B cell (primary cell): ENCODE measurements at regions not wholly inside any gene's neighbourhood (a gene's known extent, or its start where the extent isn't known, plus 50 kb on each side); places are given as distances from the start of the nearest gene placed in this dataset.

Experiments
- ATAC-seq: fragments of 200-7000 bp; cut with Tn5 transposase; one replicate; pipeline ENCODE4 v1.10.0; 2021; ENCODE audit warnings: low read depth, mild to moderate bottlenecking, moderate number of reproducible peaks, moderate library complexity
- CTCF ChIA-PET: fragments of 350-600 bp; sonication (Branson Sonifier 250); formaldehyde crosslinking; loops from one replicate; lab custom pipeline; 2021; ENCODE audit warnings: antibody characterized with exemption, inconsistent platforms; lab: Charles Lee
- POLR2A ChIA-PET: fragments of 350-600 bp; sonication (Branson Sonifier 250); formaldehyde crosslinking; loops from one replicate; lab custom pipeline; 2021; ENCODE audit warnings: antibody characterized with exemption; lab: Charles Lee
- DNase-seq: peaks from one replicate; pipeline ENCODE4 v3.0.0; 2013
- H2AFZ ChIP-seq: 2 replicates; pipeline ENCODE4 v1.6.1; 2012; ENCODE audit warnings: mild to moderate bottlenecking, low read depth, low read length; ENCODE audit not compliant: insufficient read depth, poor library complexity, severe bottlenecking
- H3K27ac ChIP-seq, 2 donors: 1 replicate in 1 of 2; 2 replicates in 1 of 2; pipeline ENCODE4 v1.5.1; 2012 to 2013; ENCODE audit warnings: low read length in 2 of 2, mild to moderate bottlenecking in 2 of 2, moderate library complexity in 1 of 2
- H3K27me3 ChIP-seq, 4 experiments: fragments of 200-600 bp in 1 of 4; sonication (generic) in 1 of 4; replicated peaks in 1 of 4; 1 replicate in 2 of 4; 2 replicates in 2 of 4; pipeline versions ENCODE4 v1.6.1 to v1.7.0; 2013 to 2016; ENCODE audit warnings: low read length in 3 of 4, mild to moderate bottlenecking in 2 of 4, mixed read lengths in 1 of 4, moderate library complexity in 1 of 4; ENCODE audit not compliant: insufficient read depth in 4 of 4, control insufficient read depth in 3 of 4; ENCODE audit errors: control extremely low read depth in 1 of 4
- H3K36me3 ChIP-seq, 2 experiments: replicated peaks in 1 of 2; 1 replicate in 1 of 2; 2 replicates in 1 of 2; pipeline versions ENCODE4 v1.6.1 to v1.7.1; 2013; ENCODE audit warnings: low read length in 1 of 2; ENCODE audit not compliant: insufficient read depth in 2 of 2, control insufficient read depth in 1 of 2; ENCODE audit errors: control extremely low read depth in 1 of 2, extremely low read depth in 1 of 2
- H3K4me1 ChIP-seq, 2 donors: fragments of 200-600 bp in 1 of 2; sonication (generic) in 1 of 2; 1 replicate in 1 of 2; 2 replicates in 1 of 2; pipeline versions ENCODE4 v1.5.1 to v1.6.1; 2013 to 2017; ENCODE audit warnings: low read length in 2 of 2; ENCODE audit not compliant: control insufficient read depth in 2 of 2, insufficient read depth in 2 of 2
- H3K4me2 ChIP-seq: replicated peaks from 2 replicates; pipeline ENCODE3; 2012; ENCODE audit warnings: mild to moderate bottlenecking, low read depth, low read length; ENCODE audit not compliant: poor library complexity, severe bottlenecking
- H3K4me3 ChIP-seq, 5 experiments: fragments of 200-600 bp in 1 of 5; sonication (generic) in 1 of 5; 1 replicate in 3 of 5; 2 replicates in 2 of 5; pipeline versions ENCODE4 v1.5.1 to v1.7.0; 2011 to 2016; ENCODE audit warnings: low read length in 4 of 5, mild to moderate bottlenecking in 4 of 5, low read depth in 2 of 5, control low read depth in 1 of 5, moderate library complexity in 1 of 5; ENCODE audit not compliant: insufficient read depth in 1 of 5; ENCODE audit errors: control extremely low read depth in 1 of 5, extremely low read depth in 1 of 5
- H3K79me2 ChIP-seq: fragments of 200-600 bp; sonication (generic); one replicate; pipeline ENCODE4 v1.6.0; 2016; ENCODE audit warnings: low read length; ENCODE audit not compliant: control insufficient read depth, insufficient read depth
- H3K9ac ChIP-seq: fragments of 200-600 bp; sonication (generic); 2 replicates; pipeline ENCODE4 v1.6.1; 2017; ENCODE audit warnings: mild to moderate bottlenecking, low read length, moderate library complexity
- H3K9me3 ChIP-seq, 3 donors: one replicate each; pipeline versions ENCODE4 v1.6.1 to v1.7.1; 2013; ENCODE audit warnings: low read length in 2 of 3; ENCODE audit not compliant: control insufficient read depth in 2 of 3, insufficient read depth in 1 of 3; ENCODE audit errors: control extremely low read depth in 1 of 3
- H4K20me1 ChIP-seq: 2 replicates; pipeline ENCODE4 v1.6.0; 2012; ENCODE audit warnings: mild to moderate bottlenecking, low read length; ENCODE audit not compliant: insufficient read depth, control insufficient read depth, poor library complexity, severe bottlenecking
- H3K27ac Mint-ChIP-seq: one replicate; pipeline ENCODE4 v1.8.0; 2021; ENCODE audit warnings: mixed read lengths
- H3K27me3 Mint-ChIP-seq: one replicate; pipeline ENCODE4 v1.8.0; 2021; ENCODE audit warnings: mixed read lengths
- H3K4me1 Mint-ChIP-seq: one replicate; pipeline ENCODE4 v1.8.0; 2021; ENCODE audit warnings: mixed read lengths
- H3K4me3 Mint-ChIP-seq: one replicate; pipeline ENCODE4 v1.8.0; 2021; ENCODE audit warnings: mixed read lengths
- H3K9me3 Mint-ChIP-seq: one replicate; pipeline ENCODE4 v1.8.0; 2022; ENCODE audit warnings: mixed read lengths; ENCODE audit not compliant: insufficient read depth
- CTCF ChIP-seq: fragments of 200-600 bp; IDR thresholded peaks from one replicate; pipeline ENCODE4 v1.8.0; 2022; ENCODE audit warnings: antibody characterized with exemption, mild to moderate bottlenecking
- EZH2 ChIP-seq: IDR thresholded peaks from 2 replicates; pipeline ENCODE4 v1.6.1; 2012; ENCODE audit warnings: borderline replicate concordance, low read depth, mild to moderate bottlenecking, moderate library complexity, low read length; ENCODE audit not compliant: insufficient read depth, poor library complexity, severe bottlenecking
- WGBS: methylation state at CpG from one replicate; pipeline ENCODE4 v1.1.5; 2013; ENCODE audit warnings: missing lambda C conversion rate; ENCODE audit not compliant: insufficient coverage; 5-methylcytosine and 5-hydroxymethylcytosine counted together
- intact Hi-C: fragments of 100-400 bp; cut with micrococcal nuclease; formaldehyde crosslinking; loops from one replicate; pipeline ENCODE4 v1.10.0; 2022

- Histone ChIP-seq H3K27ac (no peak overlapping the region), H3K9me3 (no peaks in the 10 kb centered on the region), H3K79me2 (no peaks in the 10 kb centered on the region), H3K4me3 (no peak overlapping the region), H3K9ac (no peak overlapping the region), H3K27me3 (no peaks in the 10 kb centered on the region), H2AFZ (no peak overlapping the region), H3K4me1 (no peaks in the 10 kb centered on the region), H3K4me2 (no peak overlapping the region), H4K20me1 (no peaks in the 10 kb centered on the region), H3K36me3 (no peaks in the 10 kb centered on the region)
- ATAC-seq (no peak), DNase-seq (no peak)
- H3K9me3 Mint-ChIP-seq = peaks cover 6% of the 10 kb centered on the region
- H3K27me3 Mint-ChIP-seq = no peaks in the 10 kb centered on the region
- H3K27ac Mint-ChIP-seq = no peak overlapping the region
- intact Hi-C loops = no loop called here
- TF ChIP-seq EZH2 (no peak), CTCF (no peak)
- WGBS = 100% methylated on average over 1 of the region's 4 CpGs
- H3K4me3 Mint-ChIP-seq = no peak overlapping the region
- POLR2A ChIA-PET = no interaction called here
- H3K4me1 Mint-ChIP-seq = no peaks in the 10 kb centered on the region
- CTCF ChIA-PET = no interaction called here
These were observed 951.6 kb downstream of the TFAP2A start for GRCh38 chr6:9463311-9463710.

GRCh38 chr6:9461188-9461587 is 953.7 kb downstream of the TFAP2A start:
- H3K27me3 Mint-ChIP-seq = no peaks in the 10 kb centered on the region
- WGBS = 89% methylated on average over 2 of the region's 3 CpGs
- ATAC-seq = no peak
- H3K4me3 Mint-ChIP-seq = no peak overlapping the region
- no peaks in the 10 kb centered on the region for H3K4me1 Mint-ChIP-seq
- Histone ChIP-seq H3K4me1 (no peaks in the 10 kb centered on the region), H4K20me1 (no peaks in the 10 kb centered on the region), H2AFZ (no peak overlapping the region), H3K4me2 (no peak overlapping the region), H3K27ac (no peak overlapping the region), H3K9me3 (no peaks in the 10 kb centered on the region), H3K9ac (no peak overlapping the region), H3K36me3 (no peaks in the 10 kb centered on the region), H3K4me3 (no peak overlapping the region), H3K27me3 (no peaks in the 10 kb centered on the region), H3K79me2 (no peaks in the 10 kb centered on the region)
- CTCF ChIA-PET = no interaction called here
- POLR2A ChIA-PET = no interaction called here
- H3K9me3 Mint-ChIP-seq = peaks cover 6% of the 10 kb centered on the region
- H3K27ac Mint-ChIP-seq = no peak overlapping the region
- no peak for DNase-seq
- no peak for TF ChIP-seq CTCF
- intact Hi-C loops = no loop called here
